ENCODE measurements at regions not wholly inside any gene's neighbourhood (a gene's known extent, or its start where the extent isn't known, plus 50 kb on each side); places are given as distances from the start of the nearest gene placed in this dataset.
A peak's percentile ranks its signal among the peaks of the same experiment; 100 is the strongest.

DNA sequence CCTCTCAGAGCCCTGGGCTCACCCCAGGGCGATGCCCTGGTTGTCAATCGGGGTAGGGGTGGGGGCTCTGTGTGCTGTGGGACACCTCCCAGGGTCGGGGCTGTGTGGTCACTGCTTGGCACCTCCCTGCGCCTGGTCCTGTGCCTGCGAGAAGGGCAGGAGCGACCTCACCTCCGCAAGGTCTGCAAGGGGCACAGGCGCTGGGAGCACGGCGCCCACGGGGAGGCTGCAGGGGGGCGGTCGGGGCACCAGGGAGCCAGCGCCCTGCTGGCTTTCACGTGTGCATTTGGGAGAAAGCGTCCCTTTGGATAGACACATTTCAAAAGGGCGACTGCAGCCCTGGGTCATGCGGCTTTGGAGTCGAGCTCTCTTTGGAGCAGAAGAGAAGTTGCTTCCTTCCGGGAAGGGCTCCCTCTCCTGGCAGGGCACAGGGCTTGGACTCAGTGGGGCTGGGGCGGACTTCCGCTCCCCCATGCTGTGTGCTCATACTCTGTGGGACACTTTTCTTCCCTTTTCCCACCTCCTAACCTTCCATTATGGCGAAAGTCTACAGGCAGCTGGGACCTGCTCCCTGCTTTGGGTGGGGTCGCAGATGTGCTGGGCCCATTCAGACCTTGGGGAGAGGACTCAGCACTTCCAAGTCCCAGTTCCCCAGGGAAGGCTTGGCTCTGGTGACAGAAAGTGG, 52.9 kb upstream of the SLC28A3 start:
- DNase-seq (no peak), ATAC-seq (no peak)
- Histone ChIP-seq H4K20me1 (ENCODE audit: low read length) (no peaks in the 10 kb centered on the region), H2AFZ (ENCODE audit: low read length) (no peak overlapping the region), H3K4me1 (ENCODE audit: insufficient read depth, low read length) (peaks cover 7% of the 10 kb centered on the region; the same call in 1 of the 2 replicates), H3K9me2 (replicated peaks; ENCODE audit: low read length) (no peaks in the 10 kb centered on the region), H3K27me3 (ENCODE audit: low read length) (no peaks in the 10 kb centered on the region), H3K27ac (ENCODE audit: low read length) (no peak overlapping the region), H3K4me2 (ENCODE audit: low read length) (no peak overlapping the region), H3F3A (ENCODE audit: low read length, unreplicated experiment) (no peaks in the 10 kb centered on the region), H3K9me3 (ENCODE audit: low read length) (no peaks in the 10 kb centered on the region), H3K4me3 (ENCODE audit: low read length) (no peak overlapping the region), H3K9ac (ENCODE audit: low read length) (no peak overlapping the region), H3K79me2 (ENCODE audit: low read length) (no peaks in the 10 kb centered on the region), H3K36me3 (ENCODE audit: low read depth, low read length) (no peaks in the 10 kb centered on the region)
- TF ChIP-seq, protein P1, sequence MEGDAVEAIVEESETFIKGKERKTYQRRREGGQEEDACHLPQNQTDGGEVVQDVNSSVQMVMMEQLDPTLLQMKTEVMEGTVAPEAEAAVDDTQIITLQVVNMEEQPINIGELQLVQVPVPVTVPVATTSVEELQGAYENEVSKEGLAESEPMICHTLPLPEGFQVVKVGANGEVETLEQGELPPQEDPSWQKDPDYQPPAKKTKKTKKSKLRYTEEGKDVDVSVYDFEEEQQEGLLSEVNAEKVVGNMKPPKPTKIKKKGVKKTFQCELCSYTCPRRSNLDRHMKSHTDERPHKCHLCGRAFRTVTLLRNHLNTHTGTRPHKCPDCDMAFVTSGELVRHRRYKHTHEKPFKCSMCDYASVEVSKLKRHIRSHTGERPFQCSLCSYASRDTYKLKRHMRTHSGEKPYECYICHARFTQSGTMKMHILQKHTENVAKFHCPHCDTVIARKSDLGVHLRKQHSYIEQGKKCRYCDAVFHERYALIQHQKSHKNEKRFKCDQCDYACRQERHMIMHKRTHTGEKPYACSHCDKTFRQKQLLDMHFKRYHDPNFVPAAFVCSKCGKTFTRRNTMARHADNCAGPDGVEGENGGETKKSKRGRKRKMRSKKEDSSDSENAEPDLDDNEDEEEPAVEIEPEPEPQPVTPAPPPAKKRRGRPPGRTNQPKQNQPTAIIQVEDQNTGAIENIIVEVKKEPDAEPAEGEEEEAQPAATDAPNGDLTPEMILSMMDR (conservative IDR thresholded peaks at IDR 0.05; ENCODE audit: low read depth, low read length), result peak; percentile 29; the same call in 1 of the 2 replicates
- no peak for TF ChIP-seq EZH2phosphoT487 (IDR thresholded peaks at IDR 0.05; ENCODE audit: borderline replicate concordance, low read length)
- ChIA-PET CTCF (no interaction called here), POLR2A (ENCODE audit: unreplicated experiment) (no interaction called here)
- BruUV-seq (replicated peaks), result no TSS peak
- intact Hi-C loops (cut with micrococcal nuclease), result loop anchor here (10.0 kb wide), 2 partner anchors 1301 to 1391 kb away; no protein-coding TSS in a partner anchor

DNA sequence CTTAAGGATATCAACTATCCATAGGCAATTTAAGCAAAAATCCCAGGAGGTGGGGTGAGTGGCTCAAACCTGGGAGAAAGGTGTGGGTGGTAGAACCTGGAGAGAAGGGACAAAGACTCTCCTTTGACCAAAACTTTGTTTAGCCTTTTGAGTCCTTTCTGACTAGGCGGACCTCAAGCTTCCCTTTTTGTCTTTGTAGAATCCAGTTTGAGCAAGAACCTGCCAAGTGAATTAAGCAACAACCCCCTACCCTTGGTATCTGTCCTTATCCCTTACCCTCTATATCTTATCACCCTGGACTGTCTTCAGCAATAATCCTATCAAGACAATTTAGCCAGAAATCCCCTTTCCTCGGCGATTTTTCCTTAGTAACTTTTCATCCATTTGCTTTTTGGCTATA, 53.5 kb upstream of the SLC28A3 start:
- ATAC-seq (no peak), DNase-seq (no peak)
- Histone ChIP-seq H3K27me3 (ENCODE audit: low read length) (no peaks in the 10 kb centered on the region), H3K4me2 (ENCODE audit: low read length) (no peak overlapping the region), H3K79me2 (ENCODE audit: low read length) (no peaks in the 10 kb centered on the region), H3K9me3 (ENCODE audit: low read length) (no peaks in the 10 kb centered on the region), H3K36me3 (ENCODE audit: low read depth, low read length) (no peaks in the 10 kb centered on the region), H3K4me3 (ENCODE audit: low read length) (no peak overlapping the region), H2AFZ (ENCODE audit: low read length) (no peak overlapping the region), H3K4me1 (ENCODE audit: insufficient read depth, low read length) (peaks cover 7% of the 10 kb centered on the region; the same call in 1 of the 2 replicates), H4K20me1 (ENCODE audit: low read length) (no peaks in the 10 kb centered on the region), H3K27ac (ENCODE audit: low read length) (no peak overlapping the region), H3K9me2 (replicated peaks; ENCODE audit: low read length) (no peaks in the 10 kb centered on the region), H3F3A (ENCODE audit: low read length, unreplicated experiment) (no peaks in the 10 kb centered on the region), H3K9ac (ENCODE audit: low read length) (no peak overlapping the region)
- no TSS peak for BruUV-seq (replicated peaks)
- ChIA-PET CTCF (no interaction called here), POLR2A (ENCODE audit: unreplicated experiment) (no interaction called here)
- intact Hi-C loops (cut with micrococcal nuclease), result loop anchor here (10.0 kb wide), 2 partner anchors 1301 to 1391 kb away; no protein-coding TSS in a partner anchor
- TF ChIP-seq EZH2 (IDR thresholded peaks at IDR 0.05; ENCODE audit: low read length, unreplicated experiment) (no peak), EZH2phosphoT487 (IDR thresholded peaks at IDR 0.05; ENCODE audit: borderline replicate concordance, low read length) (no peak)
- TF ChIP-seq, protein P1 (conservative IDR thresholded peaks at IDR 0.05; ENCODE audit: low read depth, low read length), result no peak

DNA sequence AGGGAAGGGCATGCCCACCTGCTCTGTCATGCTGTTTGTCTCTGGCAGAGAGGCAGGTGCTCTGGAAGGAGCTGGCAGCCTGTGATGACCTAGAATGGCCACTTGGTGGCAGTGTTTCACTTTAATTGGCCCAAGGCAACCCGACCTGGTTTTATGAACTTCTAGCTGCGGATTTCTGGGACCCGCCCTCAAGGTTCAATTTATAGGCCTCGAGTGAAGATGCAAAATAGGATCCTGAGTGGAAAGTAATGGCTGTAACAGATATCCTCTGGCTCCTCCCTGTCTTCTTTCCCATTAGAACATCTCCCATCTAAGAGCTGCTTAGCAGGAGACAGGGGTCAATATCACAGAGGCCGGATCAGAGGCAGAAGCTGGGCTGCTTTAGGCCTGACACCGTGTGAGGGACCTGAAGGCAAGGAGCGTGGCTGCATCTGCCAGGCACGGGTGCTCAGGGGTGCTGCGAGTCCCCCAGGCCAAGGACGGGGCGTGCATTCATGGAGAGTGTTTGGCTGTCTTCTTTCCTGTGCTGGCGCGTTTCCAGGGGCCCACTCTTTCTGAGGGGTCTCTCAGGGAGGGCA, 56.7 kb upstream of the SLC28A3 start:
- DNase-seq (peak; percentile 78), ATAC-seq (peak; percentile 80)
- H4K20me1 ChIP-seq (ENCODE audit: low read length), result no peaks in the 10 kb centered on the region
- H3K27ac ChIP-seq (ENCODE audit: low read length), result no peak overlapping the region
- ChIA-PET POLR2A (ENCODE audit: unreplicated experiment) (no interaction called here), CTCF (interaction anchor here (0.5 to 1.6 kb wide), 5 partner anchors 187 to 1376 kb away, joined by 3 to 19 read pairs (median 3); no protein-coding TSS in a partner anchor)
- no peak overlapping the region for H3K4me3 ChIP-seq (ENCODE audit: low read length)
- peak overlapping the region; percentile 35; the same call in 1 of the 2 replicates for H2AFZ ChIP-seq (ENCODE audit: low read length)
- intact Hi-C loops (cut with micrococcal nuclease), result loop anchor here (1.0 to 10.0 kb wide), 3 partner anchors 1213 to 1388 kb away; no protein-coding TSS in a partner anchor
- H3K4me2 ChIP-seq (ENCODE audit: low read length), result no peak overlapping the region
- H3K79me2 ChIP-seq (ENCODE audit: low read length), result no peaks in the 10 kb centered on the region
- no TSS peak for BruUV-seq (replicated peaks)
- H3K4me1 ChIP-seq (ENCODE audit: insufficient read depth, low read length), result peaks cover 7% of the 10 kb centered on the region; the same call in 1 of the 2 replicates
- H3K36me3 ChIP-seq (ENCODE audit: low read depth, low read length), result no peaks in the 10 kb centered on the region
- H3K9me3 ChIP-seq (ENCODE audit: low read length), result no peaks in the 10 kb centered on the region
- H3K9me2 ChIP-seq (replicated peaks; ENCODE audit: low read length), result no peaks in the 10 kb centered on the region
- H3K27me3 ChIP-seq (ENCODE audit: low read length), result no peaks in the 10 kb centered on the region
- no peaks in the 10 kb centered on the region for H3F3A ChIP-seq (ENCODE audit: low read length, unreplicated experiment)
- H3K9ac ChIP-seq (ENCODE audit: low read length), result no peak overlapping the region
- TF ChIP-seq EZH2 (IDR thresholded peaks at IDR 0.05; ENCODE audit: low read length, unreplicated experiment) (no peak), EZH2phosphoT487 (IDR thresholded peaks at IDR 0.05; ENCODE audit: borderline replicate concordance, low read length) (no peak)
- TF ChIP-seq, protein P1 (conservative IDR thresholded peaks at IDR 0.05; ENCODE audit: low read depth, low read length), result peak; percentile 75
